ENCODE measurements at regions not wholly inside any gene's neighbourhood (a gene's known extent, or its start where the extent isn't known, plus 50 kb on each side); places are given as distances from the start of the nearest gene placed in this dataset.

DNA sequence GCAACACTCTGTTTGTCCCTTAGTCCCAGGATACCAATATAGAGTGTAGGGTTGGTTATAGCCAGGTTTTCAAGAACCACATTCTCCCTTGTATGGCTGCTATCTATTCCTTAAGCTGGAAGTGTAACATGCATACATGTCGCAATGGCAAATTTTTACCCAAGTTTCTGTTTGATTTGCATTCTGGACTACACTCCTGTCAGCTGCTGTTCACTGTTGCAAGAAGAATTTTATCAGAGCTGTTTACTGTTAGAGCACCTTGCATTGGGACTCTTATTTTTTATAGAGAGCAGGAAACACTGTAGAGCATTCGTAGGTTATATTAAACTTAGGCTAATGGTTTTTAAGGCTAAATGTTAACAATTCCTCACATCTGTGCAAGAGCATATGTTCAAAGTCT is 376.0 kb upstream of the LRFN5 start:
- Mint-ChIP-seq H3K27ac (no peak overlapping the region), H3K9me3 (no peaks in the 10 kb centered on the region; a peak in 1 of 5 replicates), H3K4me3 (no peak overlapping the region), H3K4me1 (peaks cover 4 to 5% of the 10 kb centered on the region in 2 experiments), H3K36me3 (ENCODE audit: insufficient read depth in 1 of 3, low read depth in 3 of 3) (no peaks in the 10 kb centered on the region), H3K27me3 (ENCODE audit: low read depth) (no peaks in the 10 kb centered on the region)
- H3K27ac ChIP-seq (ENCODE audit: insufficient read length, low read depth, low read length): no peak overlapping the region
- H3K9me3 ChIP-seq (ENCODE audit: control insufficient read depth, low read depth, low read length): no peaks in the 10 kb centered on the region
- no peaks in the 10 kb centered on the region for H3K79me2 ChIP-seq (ENCODE audit: insufficient read depth, low read length)
- H4K91ac ChIP-seq (ENCODE audit: insufficient read length, low read depth, low read length): no peak overlapping the region
- no peaks in the 10 kb centered on the region for H4K20me1 ChIP-seq (ENCODE audit: control insufficient read depth, insufficient read depth, insufficient read length)
- no CpG with 5 or more reads among the region's 2 CpGs for WGBS (ENCODE audit: extremely low coverage, insufficient read length, low lambda C conversion rate)
- H3K4me2 ChIP-seq (ENCODE audit: insufficient read depth, insufficient read length, low read length): no peak overlapping the region
- H3K79me1 ChIP-seq (ENCODE audit: insufficient read depth, low read depth, low read length, poor library complexity, severe bottlenecking): no peaks in the 10 kb centered on the region
- H2BK120ac ChIP-seq (ENCODE audit: low read depth, low read length, poor library complexity, severe bottlenecking): no peak overlapping the region
- no peak overlapping the region for H3K4ac ChIP-seq (ENCODE audit: low read depth, low read length)
- no peak overlapping the region for H3K56ac ChIP-seq (ENCODE audit: insufficient read length, low read depth, low read length)
- no peak overlapping the region for H3K9ac ChIP-seq (ENCODE audit: extremely low read depth, insufficient read length, low read length)
- H3K14ac ChIP-seq (ENCODE audit: insufficient read depth, low read length): no peak overlapping the region
- TF ChIP-seq, protein P1, sequence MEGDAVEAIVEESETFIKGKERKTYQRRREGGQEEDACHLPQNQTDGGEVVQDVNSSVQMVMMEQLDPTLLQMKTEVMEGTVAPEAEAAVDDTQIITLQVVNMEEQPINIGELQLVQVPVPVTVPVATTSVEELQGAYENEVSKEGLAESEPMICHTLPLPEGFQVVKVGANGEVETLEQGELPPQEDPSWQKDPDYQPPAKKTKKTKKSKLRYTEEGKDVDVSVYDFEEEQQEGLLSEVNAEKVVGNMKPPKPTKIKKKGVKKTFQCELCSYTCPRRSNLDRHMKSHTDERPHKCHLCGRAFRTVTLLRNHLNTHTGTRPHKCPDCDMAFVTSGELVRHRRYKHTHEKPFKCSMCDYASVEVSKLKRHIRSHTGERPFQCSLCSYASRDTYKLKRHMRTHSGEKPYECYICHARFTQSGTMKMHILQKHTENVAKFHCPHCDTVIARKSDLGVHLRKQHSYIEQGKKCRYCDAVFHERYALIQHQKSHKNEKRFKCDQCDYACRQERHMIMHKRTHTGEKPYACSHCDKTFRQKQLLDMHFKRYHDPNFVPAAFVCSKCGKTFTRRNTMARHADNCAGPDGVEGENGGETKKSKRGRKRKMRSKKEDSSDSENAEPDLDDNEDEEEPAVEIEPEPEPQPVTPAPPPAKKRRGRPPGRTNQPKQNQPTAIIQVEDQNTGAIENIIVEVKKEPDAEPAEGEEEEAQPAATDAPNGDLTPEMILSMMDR (conservative IDR thresholded peaks at IDR 0.05): no peak
- H3K23me2 ChIP-seq (ENCODE audit: insufficient read length, low read depth, low read length, poor library complexity, severe bottlenecking): no peaks in the 10 kb centered on the region
- DNase-seq: no peak
- no peak overlapping the region for H4K5ac ChIP-seq (ENCODE audit: insufficient read length, low read depth, low read length)
- no peak overlapping the region for H2AK5ac ChIP-seq (ENCODE audit: insufficient read length, low read length)
- H4K8ac ChIP-seq (replicated peaks; ENCODE audit: insufficient read length, low read depth, low read length): no peak overlapping the region
- no peak overlapping the region for H2BK5ac ChIP-seq (ENCODE audit: insufficient read length, low read length)
- no peak overlapping the region for H3K18ac ChIP-seq (ENCODE audit: insufficient read length, low read depth, low read length)
- H3K23ac ChIP-seq (ENCODE audit: insufficient read length, low read depth, low read length): no peak overlapping the region
- no peak overlapping the region for H2BK12ac ChIP-seq (ENCODE audit: insufficient read length, low read depth, low read length)
- no peak overlapping the region for H2BK15ac ChIP-seq (ENCODE audit: low read depth, low read length)
- H3K4me1 ChIP-seq (ENCODE audit: insufficient read depth, low read length): no peaks in the 10 kb centered on the region
- no peak overlapping the region for H3T11ph ChIP-seq (ENCODE audit: low read length)
- no peak overlapping the region for H2AFZ ChIP-seq (ENCODE audit: low read length)
- H2BK20ac ChIP-seq (ENCODE audit: low read depth, low read length, poor library complexity, severe bottlenecking): no peak overlapping the region
- no peaks in the 10 kb centered on the region for H3K27me3 ChIP-seq (ENCODE audit: insufficient read depth, low read length)
